Neuronal stem cell (in vitro differentiated cells): ENCODE measurements at regions not wholly inside any gene's neighbourhood (a gene's known extent, or its start where the extent isn't known, plus 50 kb on each side); places are given as distances from the start of the nearest gene placed in this dataset.

Source experiments
- DNase-seq: peaks from one replicate; pipeline ENCODE4 v3.0.0-alpha.2; 2013; ENCODE audit warnings: low spot score
- H2AFZ ChIP-seq: one replicate; pipeline ENCODE4 v1.6.1; 2013; ENCODE audit warnings: mild to moderate bottlenecking, low read length, inconsistent platforms
- H2AK5ac ChIP-seq: 2 replicates; pipeline ENCODE4 v1.6.1; 2013; ENCODE audit warnings: low read depth, mild to moderate bottlenecking, inconsistent platforms, low read length, moderate library complexity, mixed read lengths
- H2BK120ac ChIP-seq: 2 replicates; pipeline ENCODE4 v1.6.1; 2013; ENCODE audit warnings: low read depth, mild to moderate bottlenecking, inconsistent platforms, low read length, moderate library complexity, mixed read lengths
- H2BK12ac ChIP-seq: one replicate; pipeline ENCODE4 v1.6.1; 2013; ENCODE audit warnings: low read length, inconsistent platforms
- H2BK15ac ChIP-seq: 2 replicates; pipeline ENCODE4 v1.6.1; 2013; ENCODE audit warnings: mild to moderate bottlenecking, low read length, inconsistent platforms, mixed read lengths
- H2BK5ac ChIP-seq: one replicate; pipeline ENCODE4 v1.6.1; 2013; ENCODE audit warnings: inconsistent platforms, mild to moderate bottlenecking, low read length, moderate library complexity
- H3K14ac ChIP-seq: one replicate; pipeline ENCODE4 v1.6.1; 2013; ENCODE audit warnings: low read length, inconsistent platforms
- H3K18ac ChIP-seq: 2 replicates; pipeline ENCODE4 v1.6.1; 2013; ENCODE audit warnings: low read length, inconsistent platforms
- H3K23ac ChIP-seq: 2 replicates; pipeline ENCODE4 v1.6.1; 2013; ENCODE audit warnings: low read depth, mild to moderate bottlenecking, mixed read lengths, low read length, inconsistent platforms; ENCODE audit not compliant: poor library complexity
- H3K27ac ChIP-seq: replicated peaks from 3 replicates; pipeline ENCODE4 v1.5.1; 2013; ENCODE audit warnings: low read length, inconsistent platforms
- H3K27me3 ChIP-seq, 3 experiments: 2 replicates each; pipeline ENCODE4 v1.6.1; 2013; ENCODE audit warnings: low read length in 3 of 3, mild to moderate bottlenecking in 2 of 3, inconsistent platforms in 1 of 3, low read depth in 1 of 3, mixed read lengths in 1 of 3, moderate library complexity in 1 of 3; ENCODE audit not compliant: control insufficient read depth in 3 of 3, insufficient read depth in 3 of 3
- H3K36me3 ChIP-seq, 2 donors: replicated peaks in 1 of 2; 2 replicates each; pipeline ENCODE4 v1.6.1; 2013; ENCODE audit warnings: low read length in 2 of 2; ENCODE audit not compliant: control insufficient read depth in 2 of 2, insufficient read depth in 2 of 2
- H3K4ac ChIP-seq: 2 replicates; pipeline ENCODE4 v1.6.1; 2013; ENCODE audit warnings: inconsistent platforms, mild to moderate bottlenecking, low read length, moderate library complexity
- H3K4me1 ChIP-seq, 2 donors: 1 replicate in 1 of 2; 2 replicates in 1 of 2; pipeline ENCODE4 v1.6.1; 2013; ENCODE audit warnings: low read length in 2 of 2, low read depth in 1 of 2; ENCODE audit not compliant: control insufficient read depth in 2 of 2, insufficient read depth in 1 of 2
- H3K4me2 ChIP-seq: one replicate; pipeline ENCODE4 v1.6.1; 2013; ENCODE audit warnings: mild to moderate bottlenecking, low read length, inconsistent platforms; ENCODE audit not compliant: insufficient read depth, poor library complexity, severe bottlenecking
- H3K4me3 ChIP-seq, 2 donors: 2 replicates each; pipeline ENCODE4 v1.5.1; 2013; ENCODE audit warnings: low read length in 2 of 2, mild to moderate bottlenecking in 2 of 2, inconsistent platforms in 1 of 2, moderate library complexity in 1 of 2
- H3K79me1 ChIP-seq: one replicate; pipeline ENCODE4 v1.6.1; 2013; ENCODE audit warnings: low read depth, mild to moderate bottlenecking, inconsistent platforms, low read length, moderate library complexity
- H3K9ac ChIP-seq: one replicate; pipeline ENCODE4 v1.6.1; 2013; ENCODE audit warnings: mild to moderate bottlenecking, low read depth, low read length, inconsistent platforms; ENCODE audit not compliant: poor library complexity
- H3K9me3 ChIP-seq, 2 donors: replicated peaks in 1 of 2; 2 replicates each; pipeline versions ENCODE3 to v1.6.1; 2013; ENCODE audit warnings: low read length in 2 of 2, mild to moderate bottlenecking in 2 of 2, inconsistent platforms in 1 of 2, low read depth in 1 of 2, mixed read lengths in 1 of 2, moderate library complexity in 1 of 2; ENCODE audit not compliant: control insufficient read depth in 2 of 2, insufficient read depth in 1 of 2
- H4K8ac ChIP-seq: one replicate; pipeline ENCODE4 v1.6.1; 2013; ENCODE audit warnings: low read depth, mild to moderate bottlenecking, inconsistent platforms, low read length, moderate library complexity
- H4K91ac ChIP-seq: one replicate; pipeline ENCODE4 v1.6.1; 2013; ENCODE audit warnings: low read length, low read depth, mild to moderate bottlenecking, inconsistent platforms; ENCODE audit not compliant: poor library complexity
- WGBS, 2 donors: extraction: QIAGEN DNeasy Blood & Tissue Kit; methylation state at CpG; one replicate each; pipeline ENCODE4 v1.1.7; 2013; ENCODE audit warnings: missing lambda C conversion rate in 2 of 2, mixed read lengths in 1 of 2; ENCODE audit not compliant: insufficient read length in 2 of 2, insufficient replicate concordance in 1 of 2; ENCODE audit errors: extremely low coverage in 2 of 2; 5-methylcytosine and 5-hydroxymethylcytosine counted together

GRCh38 chr16:6300523-6300922, 1032.1 kb upstream of the RBFOX1 start:
- H3K14ac ChIP-seq, result no peak overlapping the region
- no peaks in the 10 kb centered on the region for H3K27me3 ChIP-seq
- H3K4me2 ChIP-seq, result no peak overlapping the region
- H2AFZ ChIP-seq, result no peak overlapping the region
- no peak overlapping the region for H2BK15ac ChIP-seq
- H3K9me3 ChIP-seq, result peaks cover 0 to 7% of the 10 kb centered on the region in 2 donors
- no peaks in the 10 kb centered on the region for H3K36me3 ChIP-seq
- H3K4me1 ChIP-seq, result no peaks in the 10 kb centered on the region
- H2BK5ac ChIP-seq, result no peak overlapping the region
- H3K79me1 ChIP-seq, result peaks cover 2% of the 10 kb centered on the region
- no peak overlapping the region for H3K23ac ChIP-seq
- no CpG with 5 or more reads among the region's 4 CpGs for WGBS, 2 donors
- H4K91ac ChIP-seq, result no peak overlapping the region
- no peak for DNase-seq
- no peak overlapping the region for H3K4me3 ChIP-seq
- no peak overlapping the region for H2BK120ac ChIP-seq
- no peak overlapping the region for H3K9ac ChIP-seq
- no peak overlapping the region for H2BK12ac ChIP-seq
- H3K27ac ChIP-seq, result no peak overlapping the region
- no peak overlapping the region for H3K4ac ChIP-seq
- no peak overlapping the region for H2AK5ac ChIP-seq
- H4K8ac ChIP-seq, result no peak overlapping the region
- no peak overlapping the region for H3K18ac ChIP-seq

- Histone ChIP-seq H3K4me1 (no peaks in the 10 kb centered on the region), H2BK12ac (no peak overlapping the region), H2BK120ac (no peak overlapping the region), H4K91ac (no peak overlapping the region), H3K23ac (no peak overlapping the region), H3K4me3 (peak overlapping the region in 1 of 2 donors; percentile 31), H3K14ac (no peak overlapping the region), H3K27me3 (no peaks in the 10 kb centered on the region), H3K27ac (no peak overlapping the region), H3K9ac (no peak overlapping the region), H2AFZ (no peak overlapping the region), H3K4me2 (peak overlapping the region; percentile 3), H3K79me1 (peaks cover 2% of the 10 kb centered on the region), H2BK5ac (no peak overlapping the region), H3K4ac (no peak overlapping the region), H3K18ac (peak overlapping the region; percentile 1), H3K36me3 (no peaks in the 10 kb centered on the region), H3K9me3 (peaks cover 0 to 7% of the 10 kb centered on the region in 2 donors), H2AK5ac (no peak overlapping the region), H4K8ac (no peak overlapping the region), H2BK15ac (no peak overlapping the region)
- no peak for DNase-seq
- no CpG with 5 or more reads among the region's 8 CpGs for WGBS, 2 donors
These were observed 1034.8 kb upstream of the RBFOX1 start for GRCh38 chr16:6297666-6298410.

GRCh38 chr16:6286176-6286575, 1046.5 kb upstream of the RBFOX1 start:
- Histone ChIP-seq H3K4me2 (no peak overlapping the region), H3K4ac (no peak overlapping the region), H3K36me3 (no peaks in the 10 kb centered on the region), H3K4me3 (no peak overlapping the region), H3K9ac (no peak overlapping the region), H3K14ac (no peak overlapping the region), H2BK120ac (no peak overlapping the region), H3K9me3 (no peaks in the 10 kb centered on the region), H4K8ac (no peak overlapping the region), H3K4me1 (peaks cover 0 to 4% of the 10 kb centered on the region in 2 donors), H4K91ac (no peak overlapping the region), H3K23ac (no peak overlapping the region), H2AK5ac (no peak overlapping the region), H3K27me3 (peaks cover 0 to 3% (median 0%) of the 10 kb centered on the region in 3 experiments), H3K27ac (no peak overlapping the region), H2BK5ac (no peak overlapping the region), H2BK15ac (no peak overlapping the region), H3K18ac (no peak overlapping the region), H2BK12ac (no peak overlapping the region), H2AFZ (no peak overlapping the region), H3K79me1 (no peaks in the 10 kb centered on the region)
- no peak for DNase-seq
- WGBS, 2 donors, result no CpG with 5 or more reads among the region's 2 CpGs

- Histone ChIP-seq H3K4ac (no peak overlapping the region), H3K27ac (no peak overlapping the region), H3K9me3 (no peaks in the 10 kb centered on the region), H2BK15ac (no peak overlapping the region), H3K4me1 (peaks cover 0 to 7% of the 10 kb centered on the region in 2 donors), H4K8ac (no peak overlapping the region), H2BK5ac (no peak overlapping the region), H2BK12ac (no peak overlapping the region), H4K91ac (no peak overlapping the region), H3K18ac (no peak overlapping the region), H3K14ac (no peak overlapping the region), H3K36me3 (no peaks in the 10 kb centered on the region), H3K79me1 (no peaks in the 10 kb centered on the region), H3K4me2 (no peak overlapping the region), H3K4me3 (no peak overlapping the region), H2AFZ (no peak overlapping the region), H3K27me3 (peaks cover 0 to 3% (median 0%) of the 10 kb centered on the region in 3 experiments), H3K23ac (no peak overlapping the region), H3K9ac (no peak overlapping the region), H2AK5ac (no peak overlapping the region), H2BK120ac (no peak overlapping the region)
- DNase-seq, result peak; percentile 6
- no CpG with 5 or more reads among the region's 7 CpGs for WGBS, 2 donors
These were observed 1047.9 kb upstream of the RBFOX1 start for GRCh38 chr16:6284731-6285130.
